PC-9 (cell line): ENCODE measurements at regions not wholly inside any gene's neighbourhood (a gene's known extent, or its start where the extent isn't known, plus 50 kb on each side); places are given as distances from the start of the nearest gene placed in this dataset.

Experiments
- BruUV-seq: library from RNA; stranded (reverse); fragments of 400-500 nt; replicated peaks from 2 replicates; lab custom pipeline; 2021; lab: Mats Ljungman, UMichigan
- CTCF ChIA-PET: fragments of 300-600 bp; sonication (Branson Sonifier 250); formaldehyde crosslinking; loops from one replicate; lab custom pipeline; 2022; ENCODE audit warnings: antibody characterized with exemption; lab: Charles Lee
- POLR2A ChIA-PET: fragments of 300-600 bp; sonication (Branson Sonifier 250); formaldehyde crosslinking; loops from one replicate; lab custom pipeline; 2022; ENCODE audit warnings: antibody characterized with exemption; ENCODE audit not compliant: unreplicated experiment; lab: Charles Lee
- DNase-seq, 2 experiments: peaks; one replicate each; pipeline versions ENCODE4 v3.0.0 to v3.0.0-alpha.2; 2015 to 2022; ENCODE audit warnings: mixed read lengths in 1 of 2
- H2AFZ ChIP-seq: fragments of 200-600 bp; sonication (generic); 2 replicates; pipeline ENCODE4 v1.8.1; 2017; ENCODE audit warnings: antibody characterized with exemption
- H3F3A ChIP-seq: fragments of 200-600 bp; sonication (generic); 2 replicates; pipeline ENCODE4 v1.8.1; 2017; ENCODE audit warnings: antibody characterized with exemption, mild to moderate bottlenecking, low read depth; ENCODE audit not compliant: insufficient read depth
- H3K27ac ChIP-seq: fragments of 200-600 bp; sonication (generic); 2 replicates; pipeline ENCODE4 v1.6.1; 2016; ENCODE audit warnings: mixed run types
- H3K27me3 ChIP-seq: fragments of 200-600 bp; sonication (generic); 2 replicates; pipeline ENCODE4 v1.6.1; 2016; ENCODE audit warnings: low read depth, mixed run types; ENCODE audit not compliant: insufficient read depth
- H3K36me3 ChIP-seq: fragments of 200-600 bp; sonication (generic); 2 replicates; pipeline ENCODE4 v1.6.1; 2016; ENCODE audit warnings: low read depth, mixed run types
- H3K4me1 ChIP-seq: fragments of 200-600 bp; sonication (generic); replicated peaks from 2 replicates; pipeline ENCODE4 v1.6.1; 2016; ENCODE audit warnings: mixed run types; ENCODE audit not compliant: insufficient read depth
- H3K4me2 ChIP-seq: fragments of 200-600 bp; sonication (generic); 2 replicates; pipeline ENCODE4 v1.6.1; 2017; ENCODE audit warnings: mixed run types
- H3K4me3 ChIP-seq: fragments of 200-600 bp; sonication (generic); 2 replicates; pipeline ENCODE4 v1.6.1; 2016; ENCODE audit warnings: mixed run types
- H3K79me2 ChIP-seq: fragments of 200-600 bp; sonication (generic); 2 replicates; pipeline ENCODE4 v1.6.1; 2017; ENCODE audit warnings: low read depth, mixed run types
- H3K9me2 ChIP-seq: fragments of 200-600 bp; sonication (generic); 2 replicates; pipeline ENCODE4 v1.8.1; 2017; ENCODE audit warnings: mild to moderate bottlenecking; ENCODE audit not compliant: insufficient read depth
- H3K9me3 ChIP-seq: fragments of 200-600 bp; sonication (generic); 2 replicates; pipeline ENCODE4 v1.8.1; 2016; ENCODE audit warnings: low read depth; ENCODE audit not compliant: insufficient read depth
- H4K20me1 ChIP-seq: fragments of 200-600 bp; sonication (generic); 2 replicates; pipeline ENCODE4 v1.8.1; 2017; ENCODE audit not compliant: insufficient read depth
- CTCF ChIP-seq: fragments of 200-600 bp; sonication (generic); conservative IDR thresholded peaks from 2 replicates; pipeline ENCODE4 v1.6.1; 2017; ENCODE audit warnings: mixed run types, antibody characterized with exemption, mild to moderate bottlenecking, moderate library complexity
- EZH2 ChIP-seq: fragments of 200-600 bp; sonication (generic); IDR thresholded peaks from 2 replicates; pipeline ENCODE4 v1.8.0; 2017; ENCODE audit warnings: antibody characterized with exemption, low read depth
- intact Hi-C: fragments of 100-400 bp; cut with micrococcal nuclease; formaldehyde crosslinking; loops from one replicate; pipeline ENCODE4 v1.10.0; 2022; ENCODE audit not compliant: unreplicated experiment

- no peak for DNase-seq
- no peak overlapping the region for H2AFZ ChIP-seq
- ChIA-PET POLR2A (no interaction called here), CTCF (no interaction called here)
- H3K9me2 ChIP-seq, result no peaks in the 10 kb centered on the region
- BruUV-seq, result no TSS peak
- H3F3A ChIP-seq, result no peaks in the 10 kb centered on the region; the same call in 1 of the 2 replicates
- intact Hi-C loops, result no loop called here
- H4K20me1 ChIP-seq, result no peaks in the 10 kb centered on the region
- no peaks in the 10 kb centered on the region for H3K36me3 ChIP-seq
- H3K79me2 ChIP-seq, result no peaks in the 10 kb centered on the region
- H3K9me3 ChIP-seq, result no peaks in the 10 kb centered on the region
- TF ChIP-seq EZH2 (no peak), CTCF (no peak)
- no peaks in the 10 kb centered on the region for H3K27me3 ChIP-seq
- H3K27ac ChIP-seq, result no peak overlapping the region
- no peak overlapping the region for H3K4me2 ChIP-seq
- no peak overlapping the region for H3K4me3 ChIP-seq
- no peaks in the 10 kb centered on the region for H3K4me1 ChIP-seq
Observed at GRCh38 chr7:69190763-69191162, 407.5 kb upstream of the AUTS2 start.

GRCh38 chr7:69192134-69192533 is 406.1 kb upstream of the AUTS2 start:
- intact Hi-C loops, result no loop called here
- H3F3A ChIP-seq, result no peaks in the 10 kb centered on the region; the same call in 1 of the 2 replicates
- no peaks in the 10 kb centered on the region for H3K27me3 ChIP-seq
- no TSS peak for BruUV-seq
- ChIA-PET CTCF (no interaction called here), POLR2A (no interaction called here)
- no peak for TF ChIP-seq CTCF
- TF ChIP-seq EZH2, result no peak
- H3K4me1 ChIP-seq, result no peaks in the 10 kb centered on the region
- H3K36me3 ChIP-seq, result no peaks in the 10 kb centered on the region
- H3K79me2 ChIP-seq, result no peaks in the 10 kb centered on the region
- no peaks in the 10 kb centered on the region for H4K20me1 ChIP-seq
- H3K4me2 ChIP-seq, result no peak overlapping the region
- H3K4me3 ChIP-seq, result no peak overlapping the region
- no peak for DNase-seq
- H3K27ac ChIP-seq, result no peak overlapping the region
- H3K9me3 ChIP-seq, result no peaks in the 10 kb centered on the region
- H3K9me2 ChIP-seq, result no peaks in the 10 kb centered on the region
- H2AFZ ChIP-seq, result no peak overlapping the region

GRCh38 chr7:69193061-69193460 is 405.2 kb upstream of the AUTS2 start:
- intact Hi-C loops, result no loop called here
- Histone ChIP-seq H3K79me2 (no peaks in the 10 kb centered on the region), H3K4me3 (no peak overlapping the region), H3K4me1 (no peaks in the 10 kb centered on the region), H3K27me3 (no peaks in the 10 kb centered on the region), H3K9me3 (no peaks in the 10 kb centered on the region), H4K20me1 (no peaks in the 10 kb centered on the region), H2AFZ (no peak overlapping the region), H3K9me2 (no peaks in the 10 kb centered on the region), H3K27ac (no peak overlapping the region), H3K4me2 (no peak overlapping the region), H3K36me3 (no peaks in the 10 kb centered on the region), H3F3A (no peaks in the 10 kb centered on the region)
- ChIA-PET POLR2A (no interaction called here), CTCF (no interaction called here)
- BruUV-seq, result no TSS peak
- DNase-seq, result no peak
- TF ChIP-seq CTCF, result no peak
- no peak for TF ChIP-seq EZH2
